WTC11 (cell line): ENCODE measurements at regions not wholly inside any gene's neighbourhood (a gene's known extent, or its start where the extent isn't known, plus 50 kb on each side); places are given as distances from the start of the nearest gene placed in this dataset.

ENCODE experiments used
- ATAC-seq: fragments of 200-7000 bp; cut with Tn5 transposase; 2 replicates; pipeline ENCODE4 v1.10.0; 2021; ENCODE audit warnings: mild to moderate bottlenecking, moderate library complexity
- CTCF ChIA-PET: fragments of 300-600 bp; sonication (Branson Sonifier 250); formaldehyde crosslinking; loops from one replicate; lab custom pipeline; 2021; ENCODE audit warnings: antibody characterized with exemption; lab: Charles Lee
- POLR2A ChIA-PET: fragments of 350-600 bp; sonication (Branson Sonifier 250); formaldehyde crosslinking; loops from one replicate; lab custom pipeline; 2021; ENCODE audit warnings: antibody characterized with exemption; lab: Charles Lee
- DNase-seq: peaks from one replicate; pipeline ENCODE4 v3.0.0; 2021; ENCODE audit warnings: low spot score
- H3K27ac Mint-ChIP-seq: 2 replicates; pipeline ENCODE4 v1.8.0; 2021; ENCODE audit warnings: mixed read lengths
- H3K27me3 Mint-ChIP-seq: 2 replicates; pipeline ENCODE4 v1.8.0; 2021; ENCODE audit warnings: low read depth, mild to moderate bottlenecking, moderate library complexity, mixed read lengths
- H3K36me3 Mint-ChIP-seq: 2 replicates; pipeline ENCODE4 v1.8.0; 2021; ENCODE audit warnings: mixed read lengths
- H3K4me1 Mint-ChIP-seq: 2 replicates; pipeline ENCODE4 v1.8.0; 2022; ENCODE audit warnings: mixed read lengths
- H3K4me3 Mint-ChIP-seq: 2 replicates; pipeline ENCODE4 v1.8.0; 2021; ENCODE audit warnings: mild to moderate bottlenecking, moderate library complexity, mixed read lengths
- H3K9me3 Mint-ChIP-seq: 2 replicates; pipeline ENCODE4 v1.8.0; 2021; ENCODE audit warnings: mixed read lengths
- ATF3 ChIP-seq: sonication (generic); formaldehyde crosslinking; conservative IDR thresholded peaks from 2 replicates; pipeline ENCODE4 v1.8.1; 2022; ENCODE audit warnings: mild to moderate bottlenecking, missing genetic modification reagents
- ATF6 ChIP-seq: sonication (generic); formaldehyde crosslinking; IDR thresholded peaks from 2 replicates; pipeline ENCODE4 v1.8.1; 2023; ENCODE audit warnings: mild to moderate bottlenecking, missing genetic modification reagents
- CREB1 ChIP-seq: sonication (generic); formaldehyde crosslinking; IDR thresholded peaks from 2 replicates; pipeline ENCODE4 v1.8.0; 2023; ENCODE audit warnings: mild to moderate bottlenecking, missing genetic modification reagents
- E2F5 ChIP-seq: sonication (generic); formaldehyde crosslinking; IDR thresholded peaks from 2 replicates; pipeline ENCODE4 v1.8.1; 2022; ENCODE audit warnings: mild to moderate bottlenecking, moderate library complexity, missing genetic modification reagents
- ETV6 ChIP-seq: sonication (generic); formaldehyde crosslinking; IDR thresholded peaks from 2 replicates; pipeline ENCODE4 v1.8.1; 2022; ENCODE audit warnings: mild to moderate bottlenecking, missing genetic modification reagents
- FOXP1 ChIP-seq: sonication (generic); formaldehyde crosslinking; IDR thresholded peaks from 2 replicates; pipeline ENCODE4 v1.8.0; 2022; ENCODE audit warnings: missing genetic modification reagents, mild to moderate bottlenecking, moderate library complexity, borderline replicate concordance
- GABPB1 ChIP-seq: sonication (generic); formaldehyde crosslinking; IDR thresholded peaks from 2 replicates; pipeline ENCODE4 v1.8.1; 2023; ENCODE audit warnings: mild to moderate bottlenecking, missing genetic modification reagents
- GRHL2 ChIP-seq: fragments of 250-450 bp; sonication (Bioruptor Pico); IDR thresholded peaks from 2 replicates; pipeline ENCODE4 v1.8.0; 2022; ENCODE audit warnings: mild to moderate bottlenecking, moderate library complexity; ENCODE audit not compliant: insufficient replicate concordance, severe bottlenecking
- NFE2L1 ChIP-seq: sonication (generic); formaldehyde crosslinking; IDR thresholded peaks from 2 replicates; pipeline ENCODE4 v1.8.1; 2023; ENCODE audit warnings: missing genetic modification reagents
- OVOL2 ChIP-seq: fragments of 250-450 bp; sonication (Bioruptor Pico); IDR thresholded peaks from 2 replicates; pipeline ENCODE4 v1.9.0; 2021; ENCODE audit warnings: mild to moderate bottlenecking, borderline replicate concordance
- PRDM15 ChIP-seq: sonication (generic); formaldehyde crosslinking; IDR thresholded peaks from 2 replicates; pipeline ENCODE4 v1.8.0; 2022; ENCODE audit warnings: missing genetic modification reagents
- SMAD3 ChIP-seq: sonication (generic); formaldehyde crosslinking; IDR thresholded peaks from 2 replicates; pipeline ENCODE4 v1.8.0; 2022; ENCODE audit warnings: missing genetic modification reagents, mild to moderate bottlenecking, borderline replicate concordance
- SMAD4 ChIP-seq: sonication (generic); formaldehyde crosslinking; IDR thresholded peaks from 2 replicates; pipeline ENCODE4 v1.8.0; 2022; ENCODE audit warnings: mild to moderate bottlenecking, missing genetic modification reagents
- TCF7 ChIP-seq: sonication (generic); formaldehyde crosslinking; IDR thresholded peaks from 2 replicates; pipeline ENCODE4 v1.8.0; 2022; ENCODE audit warnings: mild to moderate bottlenecking, low read depth, missing genetic modification reagents, moderate library complexity
- USF1 ChIP-seq: sonication (generic); formaldehyde crosslinking; IDR thresholded peaks from 2 replicates; pipeline ENCODE4 v1.8.0; 2022; ENCODE audit warnings: mild to moderate bottlenecking, missing genetic modification reagents
- USF2 ChIP-seq: sonication (generic); formaldehyde crosslinking; IDR thresholded peaks from 2 replicates; pipeline ENCODE4 v1.8.1; 2023; ENCODE audit warnings: mild to moderate bottlenecking, missing genetic modification reagents, moderate library complexity
- ZBTB21 ChIP-seq: sonication (generic); formaldehyde crosslinking; IDR thresholded peaks from 2 replicates; pipeline ENCODE4 v1.8.1; 2023; ENCODE audit warnings: mild to moderate bottlenecking, missing genetic modification reagents, borderline replicate concordance
- ZMAT4 ChIP-seq: fragments of 250-450 bp; sonication (Bioruptor Pico); IDR thresholded peaks from 2 replicates; pipeline ENCODE4 v1.9.0; 2021; ENCODE audit warnings: mild to moderate bottlenecking
- ZNF423 ChIP-seq: fragments of 250-450 bp; sonication (Bioruptor Pico); IDR thresholded peaks from 2 replicates; pipeline ENCODE4 v2.1.2; 2022; ENCODE audit warnings: mild to moderate bottlenecking, moderate library complexity

GRCh38 chr9:86860006-86860405 is 87.3 kb downstream of the GAS1 start (continued):
- TF ChIP-seq ZMAT4 (CRISPR knock-in tag) (no peak), CREB1 (CRISPR knock-in tag) (no peak), ETV6 (CRISPR knock-in tag) (no peak), E2F5 (CRISPR knock-in tag) (no peak), USF2 (CRISPR knock-in tag) (no peak), TCF7 (CRISPR knock-in tag) (no peak), GABPB1 (CRISPR knock-in tag) (no peak)

GRCh38 chr9:86859056-86859455 is 88.2 kb downstream of the GAS1 start:
- peaks cover 34% of the 10 kb centered on the region for H3K4me1 Mint-ChIP-seq
- DNase-seq, result no peak
- no peak overlapping the region for H3K4me3 Mint-ChIP-seq
- CTCF ChIA-PET, result interaction anchor here (1.6 to 1.7 kb wide), 2 partner anchors 35 to 404 kb away, joined by 4 to 5 read pairs; no protein-coding TSS in a partner anchor
- POLR2A ChIA-PET, result no interaction called here
- H3K36me3 Mint-ChIP-seq, result no peaks in the 10 kb centered on the region
- TF ChIP-seq SMAD3 (CRISPR knock-in tag), result no peak
- TF ChIP-seq USF1 (CRISPR knock-in tag), result no peak
- peaks cover 7% of the 10 kb centered on the region for H3K27me3 Mint-ChIP-seq
- H3K27ac Mint-ChIP-seq, result no peak overlapping the region
- ATAC-seq, result no peak
- H3K9me3 Mint-ChIP-seq, result no peaks in the 10 kb centered on the region

- no peak for ATAC-seq
- Mint-ChIP-seq H3K4me1 (peaks cover 34% of the 10 kb centered on the region), H3K27ac (no peak overlapping the region), H3K4me3 (no peak overlapping the region), H3K9me3 (no peaks in the 10 kb centered on the region), H3K36me3 (no peaks in the 10 kb centered on the region), H3K27me3 (peaks cover 7% of the 10 kb centered on the region)
- TF ChIP-seq ATF3 (CRISPR knock-in tag) (no peak), E2F5 (CRISPR knock-in tag) (no peak), USF1 (CRISPR knock-in tag) (no peak), OVOL2 (CRISPR knock-in tag) (no peak), PRDM15 (CRISPR knock-in tag) (no peak), SMAD4 (CRISPR knock-in tag) (no peak), FOXP1 (no peak), NFE2L1 (CRISPR knock-in tag) (no peak), ZNF423 (CRISPR knock-in tag) (no peak), ZBTB21 (no peak), ATF6 (no peak), GRHL2 (CRISPR knock-in tag) (no peak)
- POLR2A ChIA-PET, result no interaction called here
- CTCF ChIA-PET, result no interaction called here
- DNase-seq, result no peak
Observed at GRCh38 chr9:86858009-86858408, 89.3 kb downstream of the GAS1 start.
